HCEC 1CT (cell line): ENCODE measurements at regions not wholly inside any gene's neighbourhood (a gene's known extent, or its start where the extent isn't known, plus 50 kb on each side); places are given as distances from the start of the nearest gene placed in this dataset.

Experiments used
- DNase-seq: peaks from one replicate; pipeline ENCODE4 v3.0.0-alpha.2; 2017

- DNase-seq: no peak
Measured at GRCh38 chr3:14273901-14274611, 95.4 kb downstream of the LSM3 start.

GRCh38 chr3:14274612-14274936, 96.0 kb downstream of the LSM3 start:
- no peak for DNase-seq

- DNase-seq: peak; percentile 9
Measured at GRCh38 chr3:14274999-14275961, 96.7 kb downstream of the LSM3 start.

GRCh38 chr3:14275962-14276909, 97.6 kb downstream of the LSM3 start:
- no peak for DNase-seq

- DNase-seq: no peak
Measured at GRCh38 chr3:14277557-14277956, 98.9 kb downstream of the LSM3 start.

- no peak for DNase-seq
Measured at GRCh38 chr3:14278265-14278798, 99.7 kb downstream of the LSM3 start.

- DNase-seq: no peak
Measured at GRCh38 chr3:14278799-14279625, 100.4 kb downstream of the LSM3 start.

GRCh38 chr3:14279626-14280061, 101.0 kb downstream of the LSM3 start:
- DNase-seq: no peak

GRCh38 chr3:14280326-14280725, 101.7 kb downstream of the LSM3 start:
- DNase-seq: no peak

- no peak for DNase-seq
Measured at GRCh38 chr3:14281053-14281452, 102.4 kb downstream of the LSM3 start.

GRCh38 chr3:14282001-14282705, 103.5 kb downstream of the LSM3 start:
- DNase-seq: no peak

- no peak for DNase-seq
Measured at GRCh38 chr3:14282706-14283075, 104.1 kb downstream of the LSM3 start.

GRCh38 chr3:14283092-14283812, 104.6 kb downstream of the LSM3 start:
- no peak for DNase-seq

- DNase-seq: no peak
Measured at GRCh38 chr3:14283813-14284438, 105.3 kb downstream of the LSM3 start.

- DNase-seq: no peak
Measured at GRCh38 chr3:14284694-14285547, 106.3 kb downstream of the LSM3 start.

GRCh38 chr3:14285548-14285925, 106.9 kb downstream of the LSM3 start:
- no peak for DNase-seq

GRCh38 chr3:14286887-14287500, 108.4 kb downstream of the LSM3 start:
- DNase-seq: no peak

- DNase-seq: no peak
Measured at GRCh38 chr3:14288177-14288788, 109.7 kb downstream of the LSM3 start.
